GM19240 (cell line): ENCODE measurements at regions not wholly inside any gene's neighbourhood (a gene's known extent, or its start where the extent isn't known, plus 50 kb on each side); places are given as distances from the start of the nearest gene placed in this dataset.

Source experiments
- DNase-seq: peaks from one replicate; pipeline ENCODE4 v3.0.0; 2011; ENCODE audit warnings: low spot score; ENCODE audit not compliant: insufficient read length

DNA sequence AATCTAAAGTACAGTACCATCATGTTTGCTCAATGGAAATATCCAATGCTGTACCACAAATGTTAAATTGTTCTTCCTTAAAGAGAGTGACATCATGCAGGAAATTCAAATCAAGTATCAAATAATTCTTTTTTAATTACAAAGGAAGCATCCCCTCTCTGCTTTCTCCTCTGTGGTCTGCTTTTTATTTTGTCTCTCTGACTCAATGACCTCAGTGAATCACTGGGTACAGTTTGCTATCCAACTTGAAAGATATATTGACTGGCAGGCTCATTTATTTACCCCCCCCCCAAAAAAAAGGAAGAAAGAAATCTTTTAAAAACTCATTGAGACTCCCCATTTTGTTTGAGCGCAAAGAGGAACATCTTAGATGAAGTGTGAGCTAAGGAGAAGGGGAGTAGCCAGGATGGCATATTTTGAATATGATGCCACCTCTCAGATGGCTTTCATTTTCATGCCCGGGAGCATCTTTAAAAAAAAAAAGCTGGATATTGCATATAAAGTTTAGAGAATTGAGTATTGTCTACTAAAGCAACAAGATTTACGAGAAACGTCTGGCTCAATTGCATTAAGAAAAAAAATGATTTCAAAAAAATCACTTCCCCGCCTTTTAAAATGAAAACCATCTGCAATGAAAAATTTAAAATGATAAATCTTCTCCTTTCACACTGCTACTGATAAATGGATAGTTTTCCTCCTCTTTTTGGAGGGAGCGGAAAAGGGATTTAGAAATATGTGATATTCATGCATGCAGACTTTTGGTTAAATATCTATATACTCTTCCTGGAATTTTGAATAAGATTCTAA, 307.1 kb upstream of the DPH6 start:
- DNase-seq = no peak

DNA sequence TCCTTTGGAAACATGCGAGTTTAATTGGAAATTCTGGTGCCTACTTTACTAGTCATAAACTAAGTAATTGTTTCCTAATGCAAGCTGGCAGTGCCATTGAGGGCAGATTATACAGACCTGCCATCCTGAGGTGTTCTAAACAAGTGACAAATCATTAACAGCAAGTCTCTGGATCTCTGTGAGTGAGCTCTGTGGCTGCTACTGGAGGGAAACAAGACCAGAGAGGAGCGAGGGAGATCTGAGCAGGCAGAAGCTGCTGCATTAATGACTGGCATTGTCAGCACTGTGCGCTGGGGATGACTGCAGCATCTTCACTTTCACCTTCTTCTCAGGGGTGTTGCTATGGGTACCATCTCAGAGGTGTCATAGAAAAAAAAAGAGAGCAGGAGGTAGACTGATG, 308.4 kb upstream of the DPH6 start:
- DNase-seq = no peak

DNA sequence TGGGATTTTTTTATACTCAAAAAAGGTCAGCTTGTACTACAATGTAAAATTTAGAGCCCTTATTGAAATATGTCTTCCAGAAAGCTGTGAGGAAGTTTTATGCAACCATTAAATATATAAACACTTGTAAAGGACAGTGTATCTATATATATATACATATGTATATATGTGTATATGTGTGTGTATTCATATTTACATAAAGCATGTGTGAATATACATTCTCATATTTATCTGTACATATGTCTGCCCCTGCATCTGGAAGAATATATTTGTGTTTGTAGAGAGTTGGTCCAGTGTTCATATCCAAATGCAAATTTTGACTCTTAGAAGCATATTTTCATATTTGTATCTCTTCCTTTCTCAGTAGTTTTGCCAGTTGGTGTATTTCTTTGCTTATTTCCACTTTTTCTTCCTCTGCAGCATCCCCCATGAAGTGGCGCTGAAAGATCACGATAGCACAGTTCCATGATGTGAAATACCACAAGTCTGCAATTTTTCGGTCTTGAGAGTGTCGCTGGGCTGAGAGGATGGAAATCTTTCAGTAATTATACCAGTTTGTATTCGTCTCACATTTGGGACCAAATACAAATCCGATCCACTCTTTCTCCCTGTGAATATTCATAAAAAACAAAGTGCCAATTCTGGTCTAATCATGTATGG, 311.7 kb upstream of the DPH6 start:
- no peak for DNase-seq

DNA sequence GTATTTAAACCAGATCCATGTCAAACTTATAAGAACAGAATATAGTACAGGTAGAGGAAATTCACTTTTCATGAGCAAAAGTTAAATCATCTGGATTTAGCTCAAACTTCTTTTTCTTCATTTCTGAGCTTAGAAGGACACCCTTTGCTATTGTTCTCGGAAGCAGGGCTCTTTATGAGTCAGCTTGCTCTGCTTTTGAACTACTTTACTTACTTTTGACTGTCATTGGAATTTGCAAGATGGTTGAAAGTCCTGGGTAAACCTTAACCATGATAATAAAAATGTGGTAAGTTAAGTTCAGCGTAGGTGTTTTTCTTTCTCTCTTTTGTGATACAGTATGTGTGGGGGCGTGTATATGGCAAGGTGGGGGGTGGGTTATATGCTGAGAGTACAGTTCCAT, 312.7 kb upstream of the DPH6 start:
- no peak for DNase-seq

DNA sequence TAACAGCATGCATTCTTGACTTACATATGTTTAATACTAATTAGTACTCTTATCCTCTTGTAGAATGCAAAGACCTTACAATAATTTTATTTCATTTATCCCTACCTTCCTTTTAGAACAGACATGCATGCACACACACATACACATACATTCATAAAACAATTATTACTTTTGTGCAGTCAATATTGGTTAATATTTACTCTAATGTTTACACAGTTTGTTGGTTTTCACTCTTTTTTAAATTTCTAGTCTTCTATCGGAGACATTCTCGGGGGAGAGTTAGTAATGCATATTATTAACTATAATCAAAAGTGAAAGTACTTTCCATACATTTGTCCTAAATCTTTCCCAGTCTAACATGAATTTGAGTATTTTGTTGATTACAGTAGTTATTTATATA, 317.7 kb upstream of the DPH6 start:
- DNase-seq = no peak

DNA sequence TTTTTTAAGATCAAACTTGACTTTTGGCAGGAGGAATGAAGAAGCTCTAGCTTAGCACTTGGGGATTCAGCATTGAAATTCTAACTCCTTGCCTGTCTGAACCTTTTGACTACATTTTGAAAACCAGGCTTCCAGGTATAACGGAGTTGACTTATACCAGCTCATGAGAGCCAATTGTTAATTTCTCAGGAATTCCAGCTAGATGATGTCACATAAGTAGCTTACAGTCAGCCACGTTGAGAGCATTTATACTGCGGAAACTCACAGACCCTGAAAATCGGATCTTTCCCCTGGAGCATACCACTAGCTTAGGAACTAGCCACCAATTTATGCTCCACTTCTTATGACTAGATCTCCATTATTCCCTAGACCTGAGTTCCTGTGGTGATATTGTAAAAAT, 321.4 kb upstream of the DPH6 start:
- DNase-seq = no peak

DNA sequence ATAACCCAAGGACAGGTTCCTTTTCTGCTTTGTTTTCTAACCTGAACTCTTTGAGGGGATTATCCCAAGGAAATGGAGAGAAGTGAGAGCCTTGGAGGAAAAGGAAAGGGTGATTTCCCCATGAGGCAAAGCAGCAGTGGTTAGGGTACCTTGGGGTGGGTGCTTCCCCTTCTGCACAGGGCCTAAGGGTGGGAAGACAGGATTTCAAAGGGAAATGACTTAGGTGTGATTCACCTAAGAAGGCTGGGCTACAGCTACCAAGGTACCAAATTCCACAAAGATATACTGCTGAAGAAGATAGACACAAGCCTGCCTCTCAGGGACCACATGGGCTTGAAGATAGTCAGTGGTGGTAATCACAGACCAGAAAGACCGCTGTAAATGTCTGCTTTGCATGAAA, 325.3 kb upstream of the DPH6 start:
- no peak for DNase-seq

DNA sequence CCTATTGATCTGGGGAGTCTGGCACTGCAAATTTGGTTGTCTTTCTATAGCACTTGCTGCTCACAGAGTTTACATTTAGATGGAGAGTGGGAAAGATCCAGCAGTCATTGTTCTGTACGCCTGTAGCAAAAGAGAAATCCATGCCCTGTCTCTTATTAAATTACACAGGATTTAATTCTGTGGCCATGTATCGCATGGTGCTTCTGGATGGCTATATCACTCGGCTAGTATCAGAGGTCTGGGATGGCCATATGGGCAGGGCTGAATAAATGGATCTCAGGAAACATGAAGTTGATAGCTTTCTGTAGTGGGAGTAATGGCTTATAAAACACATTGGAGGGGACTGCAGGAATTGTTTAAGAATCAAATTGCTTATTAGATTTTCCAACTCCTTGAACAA, 325.8 kb upstream of the DPH6 start:
- no peak for DNase-seq

DNA sequence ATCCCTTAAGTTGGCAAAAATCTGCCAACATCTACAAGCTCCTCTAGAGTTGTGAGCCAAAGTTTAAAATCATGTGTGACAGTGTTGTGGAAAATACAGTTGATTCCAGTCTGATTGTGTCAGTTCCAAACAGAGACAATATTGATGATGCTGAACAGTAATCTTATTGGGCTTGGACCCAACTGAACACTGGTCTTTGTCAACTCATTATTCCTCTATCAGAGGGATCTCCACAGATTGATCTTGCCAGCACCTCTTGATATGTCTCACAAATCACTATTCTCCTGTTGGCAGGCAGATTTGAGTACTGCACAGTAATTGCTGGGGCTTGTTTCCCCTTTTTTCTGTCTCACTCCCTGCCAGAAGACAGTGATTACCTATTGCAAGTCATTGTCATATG, 326.6 kb upstream of the DPH6 start:
- DNase-seq = no peak

DNA sequence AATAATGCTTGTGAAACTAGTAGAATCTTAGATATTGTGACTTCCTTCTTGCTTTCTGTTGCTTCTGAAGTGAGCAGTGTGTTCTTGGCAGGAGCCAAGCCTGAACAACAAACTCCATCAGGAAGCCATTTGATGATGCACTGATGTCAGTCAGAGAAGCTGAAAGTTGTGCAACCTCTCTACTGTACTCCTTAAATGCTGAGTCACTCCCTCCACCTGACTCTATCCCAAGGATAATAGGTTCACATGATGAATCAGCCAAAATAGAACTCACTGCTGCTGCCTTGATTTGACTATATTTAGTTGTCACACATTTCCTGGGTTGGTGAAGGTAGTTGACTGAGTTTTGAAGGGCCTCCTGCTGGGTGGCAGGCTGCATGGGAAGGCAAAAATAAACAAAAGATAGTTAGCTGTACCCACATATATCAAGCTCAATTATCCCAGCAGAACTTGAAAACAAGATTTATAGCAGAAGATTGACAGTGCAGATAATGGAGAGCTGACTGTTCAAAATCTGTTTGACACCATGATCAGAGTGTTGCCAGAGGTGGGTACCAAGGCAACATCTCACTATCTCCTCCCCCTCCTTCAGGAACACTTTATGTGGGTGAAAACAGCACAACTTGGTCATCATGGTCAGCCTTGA, 328.4 kb upstream of the DPH6 start:
- no peak for DNase-seq

DNA sequence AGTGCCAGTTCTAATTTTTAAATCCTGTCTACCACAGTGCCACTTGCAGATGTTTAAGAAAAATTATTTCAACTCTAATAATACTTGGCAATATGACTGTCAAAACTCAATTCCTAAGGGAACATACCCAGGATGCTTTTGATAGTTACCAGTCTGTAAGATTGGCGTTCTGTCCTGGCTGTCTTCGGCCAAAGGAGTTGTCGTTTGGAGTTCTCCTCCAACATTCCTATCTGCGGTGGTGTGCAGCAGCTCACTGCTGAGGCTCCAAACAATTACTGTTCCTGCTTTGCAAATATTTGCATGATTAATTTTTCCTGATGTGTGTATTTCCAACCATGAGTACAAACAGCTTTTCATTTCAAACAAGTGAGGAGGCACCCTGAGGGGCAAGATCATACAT, 330.8 kb upstream of the DPH6 start:
- no peak for DNase-seq

DNA sequence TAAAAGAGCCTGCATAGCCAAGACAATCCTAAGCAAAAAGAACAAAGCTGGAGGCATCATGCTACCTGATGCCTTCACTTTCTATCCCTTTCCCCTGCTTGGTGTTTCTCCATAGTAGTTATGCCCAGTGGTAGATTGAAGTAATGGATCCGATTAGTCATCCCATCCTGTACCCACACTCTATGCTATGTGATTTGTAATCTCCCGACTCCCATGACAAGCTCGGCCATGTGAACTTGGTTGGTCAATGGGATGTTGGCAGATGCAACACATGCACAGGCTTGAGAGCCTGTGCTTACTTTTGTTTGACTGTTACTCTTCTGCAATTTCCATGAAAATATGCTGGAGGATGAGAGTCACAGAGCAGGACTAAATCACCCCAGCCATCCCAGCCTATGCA, 334.9 kb upstream of the DPH6 start:
- DNase-seq = no peak

DNA sequence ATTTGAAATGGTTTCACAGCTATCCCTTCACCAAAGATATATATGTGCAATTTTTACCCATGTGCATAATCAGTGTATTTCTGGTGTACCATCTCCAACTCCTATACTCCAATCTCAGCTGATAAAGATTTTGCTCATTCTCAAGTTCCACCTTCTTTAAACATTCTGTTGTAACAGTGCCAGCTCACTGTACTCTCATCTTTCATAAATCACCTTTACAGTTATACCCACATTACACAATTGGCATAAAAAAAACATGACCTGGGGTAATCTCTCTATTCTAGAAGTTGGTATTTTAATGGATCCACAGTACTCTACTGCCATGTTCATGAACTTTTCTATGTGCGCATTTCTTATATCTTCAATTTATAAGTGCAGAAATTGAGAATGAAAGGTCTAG, 339.9 kb upstream of the DPH6 start:
- no peak for DNase-seq

DNA sequence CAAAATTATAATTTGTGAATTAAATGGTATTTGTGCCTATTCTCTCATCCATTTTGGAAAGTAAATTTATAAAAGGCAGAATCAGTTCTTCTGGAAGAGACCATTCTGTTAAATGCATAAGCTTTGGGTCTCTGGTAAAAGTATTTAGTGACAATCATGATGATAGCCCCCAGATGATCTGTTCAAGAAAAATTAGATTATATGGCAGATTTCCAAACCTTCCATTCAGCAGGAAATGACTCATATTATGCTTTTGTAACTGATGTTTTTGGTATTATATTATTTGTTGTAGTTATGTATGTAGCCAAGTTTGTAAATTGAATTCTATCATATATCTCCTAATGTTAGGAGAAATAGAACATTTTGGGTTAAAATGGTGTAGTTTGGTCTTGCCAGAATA, 340.8 kb upstream of the DPH6 start:
- DNase-seq = no peak

DNA sequence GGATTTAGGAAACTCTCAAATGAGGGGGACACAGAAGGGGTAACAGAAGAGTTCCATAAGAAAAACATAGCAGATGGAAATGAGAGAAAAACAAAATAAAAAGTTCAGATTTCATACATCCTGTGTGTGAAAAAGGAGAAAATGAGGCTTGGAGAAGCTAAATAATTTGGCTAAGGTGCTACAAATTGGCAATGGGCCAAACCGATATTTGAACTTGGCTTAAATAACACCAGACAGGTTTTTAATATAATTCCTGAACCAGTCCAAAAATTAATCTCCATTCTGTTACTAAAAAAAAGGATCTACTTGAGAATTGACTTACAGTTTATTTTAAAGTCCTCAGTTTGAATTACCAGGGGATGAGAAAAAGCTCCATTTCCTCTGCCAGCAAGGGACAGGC, 342.9 kb upstream of the DPH6 start:
- no peak for DNase-seq

DNA sequence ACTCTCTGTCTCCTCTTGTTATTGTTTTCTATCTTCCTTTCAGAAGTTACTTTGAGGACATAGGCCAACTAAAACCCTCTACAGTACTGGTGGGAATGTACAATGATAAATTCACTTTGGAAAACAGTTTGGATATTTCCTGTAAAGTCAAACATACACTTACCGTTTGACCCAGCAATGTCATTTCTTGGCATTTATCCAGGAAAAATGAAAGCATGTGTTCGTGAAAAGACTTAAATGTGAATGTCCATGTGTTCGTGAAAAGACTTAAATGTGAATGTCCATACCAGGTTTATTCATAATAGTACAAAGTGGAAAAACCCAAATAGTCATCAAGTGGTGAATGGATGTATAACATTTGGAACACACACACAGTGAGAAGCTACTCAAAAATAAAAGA, 361.5 kb upstream of the DPH6 start:
- DNase-seq = no peak

DNA sequence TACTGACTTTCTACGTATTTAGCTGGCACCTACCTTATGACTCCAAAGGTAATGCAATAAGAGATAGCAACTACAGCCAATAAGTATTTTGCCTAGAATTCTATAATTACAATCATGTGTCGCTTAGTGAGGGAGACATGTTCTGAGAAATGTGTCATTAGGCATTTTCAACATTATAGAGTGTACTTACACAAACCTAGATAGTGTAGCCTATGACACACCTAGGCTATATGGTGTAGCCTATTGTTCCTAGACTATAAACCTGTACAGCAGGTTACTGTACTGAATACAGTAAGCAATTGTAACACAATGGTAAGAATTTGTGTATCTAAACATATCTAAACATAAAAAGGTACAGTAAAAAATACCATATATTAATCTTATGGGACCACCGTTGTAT, 363.4 kb upstream of the DPH6 start:
- no peak for DNase-seq

DNA sequence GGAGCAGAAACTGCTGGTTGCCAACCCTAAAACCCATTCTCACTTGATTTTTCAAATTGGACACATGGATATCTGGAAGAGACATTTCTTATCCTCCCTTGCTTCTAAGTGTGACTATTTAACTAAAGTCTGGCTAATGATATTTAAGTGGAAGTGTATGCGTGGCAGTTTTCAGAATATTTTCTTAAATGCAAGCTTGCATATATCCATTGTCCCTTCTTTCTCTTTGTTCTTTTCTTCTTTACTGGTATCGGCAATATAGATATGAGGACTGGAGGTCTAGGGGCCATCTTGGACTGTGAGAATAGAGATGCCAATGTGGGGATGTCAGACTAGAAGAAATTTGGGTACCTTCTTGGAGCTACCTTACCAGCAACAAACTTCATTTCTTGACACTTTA, 364.3 kb upstream of the DPH6 start:
- DNase-seq = no peak

DNA sequence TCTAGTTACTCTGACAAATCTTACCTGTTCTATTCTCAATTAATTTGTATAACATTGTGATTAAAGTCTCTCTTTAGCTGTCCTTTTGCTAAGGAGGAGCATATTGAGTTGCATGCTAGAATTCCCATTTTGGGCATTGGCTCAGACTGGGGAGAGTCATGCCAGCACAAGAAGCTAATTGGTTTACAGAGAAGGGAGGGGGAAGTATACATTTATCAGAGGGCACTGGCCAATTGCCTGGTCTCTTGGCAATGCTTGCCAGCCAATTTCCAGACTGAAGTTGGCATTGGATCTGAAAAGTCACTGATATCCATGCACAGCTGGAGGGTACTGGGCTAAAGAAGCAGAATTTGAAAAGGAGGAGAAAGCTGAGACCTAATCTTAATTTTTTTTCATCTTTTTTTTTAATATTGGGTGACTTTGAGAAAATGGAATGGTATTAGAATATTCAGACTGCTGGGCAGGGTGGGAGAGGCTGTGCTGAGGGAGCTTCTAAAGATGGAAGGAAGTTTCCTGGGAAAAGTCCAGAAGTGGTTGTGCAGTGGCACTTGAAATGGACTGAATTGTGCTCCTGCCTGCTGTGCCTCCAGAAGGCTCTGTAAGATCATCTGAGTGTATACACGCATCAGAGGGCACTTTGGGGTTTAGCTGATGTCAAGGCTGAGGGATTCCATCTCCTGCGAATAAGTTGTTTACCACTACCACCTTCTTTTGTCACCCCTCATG, 365.2 kb upstream of the DPH6 start:
- no peak for DNase-seq

DNA sequence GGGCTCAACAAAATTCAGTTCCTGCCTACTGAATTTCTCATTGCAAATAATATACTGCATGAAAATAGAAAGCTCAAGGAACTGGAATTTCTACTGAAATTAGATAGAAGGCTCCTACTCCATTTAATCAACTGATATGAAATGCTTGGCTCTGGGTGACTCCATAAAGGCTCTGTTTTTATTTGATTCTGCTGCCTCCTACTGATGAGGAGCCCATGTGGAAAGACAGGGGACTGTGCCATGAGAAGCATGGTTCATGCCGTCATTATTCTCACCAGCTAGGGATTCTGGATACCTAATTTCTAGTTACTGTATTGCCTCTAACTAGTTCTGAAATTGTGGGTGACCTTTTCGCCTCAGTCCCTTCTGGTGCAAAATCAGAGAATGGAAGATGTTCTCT, 366.2 kb upstream of the DPH6 start:
- no peak for DNase-seq

DNA sequence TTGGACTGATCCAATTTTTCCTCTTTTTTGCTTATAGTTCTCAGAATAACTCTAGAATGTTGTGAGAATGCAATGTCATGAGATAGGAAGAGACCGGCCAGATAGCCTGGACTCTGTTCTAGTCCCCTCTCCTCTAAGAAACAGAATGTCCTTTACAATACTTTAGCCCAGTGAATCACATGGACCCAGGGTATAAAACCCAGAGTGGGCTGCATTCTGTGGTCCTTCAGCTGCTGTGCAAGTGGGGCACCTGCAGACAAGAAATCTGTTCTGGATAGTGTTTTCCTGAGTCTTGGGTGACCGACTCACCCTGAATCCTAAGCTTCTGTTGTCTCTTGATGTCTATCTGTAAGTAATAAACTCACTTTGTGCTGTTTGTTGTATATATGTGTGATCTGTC, 368.6 kb upstream of the DPH6 start:
- DNase-seq = no peak

DNA sequence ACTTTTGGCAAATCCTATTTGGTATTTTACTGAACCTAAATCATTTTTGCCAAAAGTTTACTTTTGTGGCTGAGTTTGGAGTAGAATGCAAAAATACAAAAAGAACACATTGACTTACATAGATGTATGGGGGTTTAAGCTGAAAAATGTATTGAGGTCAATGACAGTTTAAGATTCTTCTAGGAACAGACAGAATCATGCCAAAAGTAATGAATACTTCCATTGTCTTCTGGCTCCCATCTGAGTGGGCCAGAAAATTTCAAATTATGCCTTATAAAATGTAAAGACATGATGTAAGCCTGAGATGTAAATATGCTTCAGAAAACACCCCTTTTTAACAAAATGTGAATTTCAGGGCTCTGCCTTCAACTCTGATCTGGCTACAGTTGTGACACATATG, 375.1 kb upstream of the DPH6 start:
- no peak for DNase-seq
